ENCODE measurements at regions not wholly inside any gene's neighbourhood (a gene's known extent, or its start where the extent isn't known, plus 50 kb on each side); places are given as distances from the start of the nearest gene placed in this dataset.
"Not testable (repeated sequence)": the region's sequence is repeated elsewhere in the genome, so short reads cannot be mapped to it uniquely, and the experiment has no call there.

DNA sequence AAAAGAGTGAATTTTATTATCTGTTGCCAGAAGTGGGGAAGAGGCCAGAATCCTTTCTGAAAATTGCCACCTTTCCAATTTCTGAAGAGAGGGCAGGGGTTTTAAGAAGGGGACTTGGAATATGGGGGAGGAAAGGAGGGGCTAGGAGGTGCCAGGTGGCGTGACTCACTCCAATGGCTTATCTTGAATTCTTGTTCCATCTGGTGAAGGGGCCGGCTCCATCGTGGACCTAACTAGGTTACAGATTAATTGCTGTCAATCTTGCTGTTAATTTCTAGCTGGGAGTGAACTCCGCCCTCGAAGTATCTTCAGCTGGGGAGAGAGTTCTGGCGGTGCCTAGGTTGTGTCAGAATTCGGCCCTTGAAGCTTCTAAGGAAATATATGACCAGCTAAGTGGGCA, 138.7 kb downstream of the YTHDC2 start:
- no peak for DNase-seq (ENCODE audit: low read depth in 2 of 2)

DNA sequence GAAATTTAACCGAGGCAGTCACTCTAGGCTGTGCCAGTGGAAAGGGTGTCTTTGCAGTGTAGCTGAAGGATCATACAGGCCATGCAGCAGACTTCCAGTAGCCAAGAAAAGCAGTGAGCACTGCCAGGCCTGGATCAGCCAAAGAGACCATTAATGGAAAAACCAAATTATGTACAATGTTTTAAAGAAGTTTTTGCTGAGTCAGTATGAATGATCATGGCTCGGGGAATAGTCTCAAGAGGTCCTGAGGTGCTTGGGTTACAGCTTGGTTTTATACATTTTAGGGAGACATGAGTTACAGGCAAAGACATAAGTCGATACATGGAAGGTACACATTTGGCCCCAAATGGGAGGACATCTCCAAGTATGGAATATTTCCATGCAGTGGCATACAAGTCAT, 141.3 kb downstream of the YTHDC2 start:
- no peak for DNase-seq (ENCODE audit: low read depth in 2 of 2)

- no peak for DNase-seq (ENCODE audit: low read depth in 2 of 2)
Observed at GRCh38 chr5:113660206-113660605, 146.7 kb downstream of the YTHDC2 start.

DNA sequence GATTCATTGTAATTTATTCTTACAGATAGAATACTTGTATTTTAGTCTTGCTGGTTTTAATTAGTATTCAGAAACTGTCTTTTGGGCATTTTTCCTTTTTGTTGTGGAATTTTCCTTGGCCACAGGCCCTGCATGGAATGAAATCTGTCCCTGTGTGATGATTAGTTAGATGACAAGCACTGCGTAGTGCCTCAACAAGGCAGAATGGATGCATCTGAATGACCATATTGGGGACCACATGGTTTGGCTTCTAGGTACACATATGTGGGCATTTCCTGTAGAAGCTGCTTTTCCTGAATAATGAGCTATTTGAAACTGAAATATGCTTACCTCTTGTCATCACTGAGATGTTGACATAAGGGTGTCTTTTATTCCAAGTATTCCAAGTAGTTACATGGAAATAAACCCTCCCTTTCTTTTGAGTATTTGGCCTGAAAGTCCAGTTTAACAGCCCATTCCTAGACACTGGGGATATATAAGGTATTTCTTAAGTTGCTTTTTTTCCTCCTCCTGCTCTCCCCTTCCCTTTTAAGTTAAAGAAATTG, 147.3 kb downstream of the YTHDC2 start:
- DNase-seq (ENCODE audit: low read depth in 2 of 2): no peak

DNA sequence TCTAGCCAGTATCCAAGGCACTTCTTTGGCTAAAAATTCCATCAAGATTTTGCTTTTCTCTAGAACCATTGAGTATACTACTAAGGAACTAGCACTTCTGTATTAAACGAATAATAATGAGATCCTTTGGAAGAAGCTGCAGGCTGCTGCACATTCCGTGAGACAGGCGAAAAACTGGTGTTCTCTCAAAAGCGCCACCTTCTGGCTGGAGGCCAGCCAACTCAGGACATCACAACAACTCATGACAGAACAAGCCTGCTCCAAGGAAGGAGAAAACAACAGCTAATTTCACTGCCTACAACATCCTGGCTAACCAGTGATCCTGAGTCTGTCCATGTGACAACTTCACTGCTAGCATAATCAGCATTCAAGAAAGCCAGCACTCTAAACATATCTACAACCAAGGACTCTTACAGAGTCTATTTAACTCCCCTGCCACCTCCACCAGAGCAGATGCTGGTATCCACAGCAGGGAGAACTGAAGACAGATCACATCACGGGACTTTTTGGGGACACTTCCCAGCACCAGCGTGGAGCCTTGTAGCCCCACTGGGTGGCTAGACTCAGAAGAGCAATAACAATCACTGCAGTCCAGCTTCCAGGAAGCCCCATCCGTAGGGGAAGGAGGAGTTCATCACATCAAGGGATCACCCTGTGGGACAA, 150.5 kb downstream of the YTHDC2 start:
- peak; percentile 16 to 51 for DNase-seq (ENCODE audit: low read depth in 2 of 2)

GRCh38 chr5:113673041-113673440, 159.5 kb downstream of the YTHDC2 start:
- no peak for DNase-seq (ENCODE audit: low read depth in 2 of 2)

DNA sequence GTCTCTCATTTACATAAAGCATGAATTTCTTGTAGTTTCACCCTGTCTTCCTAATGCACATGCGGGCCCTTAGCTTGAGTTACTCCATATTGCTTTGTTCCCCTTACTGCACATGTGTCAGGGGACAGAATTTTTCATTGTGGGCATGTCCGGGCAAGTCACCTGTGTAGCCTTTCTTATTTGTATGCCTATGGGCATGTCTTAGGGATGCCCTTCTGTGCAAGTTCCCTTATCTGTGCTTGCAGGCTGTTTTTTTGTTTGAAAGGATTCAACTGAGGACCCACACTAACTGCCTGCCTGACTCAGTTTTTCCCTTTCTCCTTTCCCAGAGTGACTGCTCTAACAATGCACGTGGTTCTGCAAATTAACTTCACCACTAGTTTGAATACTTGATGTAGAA, 161.7 kb downstream of the YTHDC2 start:
- DNase-seq (ENCODE audit: low read depth in 2 of 2): no peak

- no peak for DNase-seq (ENCODE audit: low read depth in 2 of 2)
Observed at GRCh38 chr5:113678202-113678601, 164.7 kb downstream of the YTHDC2 start.

GRCh38 chr5:113678924-113679575, 165.6 kb downstream of the YTHDC2 start:
- peak; percentile 51 to 58 for DNase-seq (ENCODE audit: low read depth in 2 of 2)

DNA sequence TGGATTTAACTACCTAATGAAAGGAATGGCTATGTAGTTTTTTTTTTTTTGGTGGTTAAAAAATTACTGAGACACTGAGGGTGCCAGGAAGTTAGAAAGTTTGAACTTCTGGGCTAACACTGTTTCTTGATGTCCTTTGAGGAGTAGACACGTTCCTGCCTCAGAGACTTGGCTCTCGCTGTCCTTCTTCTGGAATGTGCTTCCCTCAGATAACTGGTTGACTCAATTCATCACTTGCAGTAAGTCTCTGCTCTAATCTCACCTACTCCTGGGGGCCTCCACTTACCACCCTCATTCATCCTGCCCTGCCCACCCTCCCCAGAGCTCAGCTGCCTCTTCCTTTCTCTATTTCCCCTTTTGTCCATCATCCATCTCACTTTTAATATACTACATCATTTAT, 167.0 kb downstream of the YTHDC2 start:
- no peak for DNase-seq (ENCODE audit: low read depth in 2 of 2)

GRCh38 chr5:113682497-113683136, 169.1 kb downstream of the YTHDC2 start:
- peak; percentile 28 to 45 for DNase-seq (ENCODE audit: low read depth in 2 of 2)

GRCh38 chr5:113683211-113683610, 169.7 kb downstream of the YTHDC2 start:
- no peak for DNase-seq (ENCODE audit: low read depth in 2 of 2)

DNA sequence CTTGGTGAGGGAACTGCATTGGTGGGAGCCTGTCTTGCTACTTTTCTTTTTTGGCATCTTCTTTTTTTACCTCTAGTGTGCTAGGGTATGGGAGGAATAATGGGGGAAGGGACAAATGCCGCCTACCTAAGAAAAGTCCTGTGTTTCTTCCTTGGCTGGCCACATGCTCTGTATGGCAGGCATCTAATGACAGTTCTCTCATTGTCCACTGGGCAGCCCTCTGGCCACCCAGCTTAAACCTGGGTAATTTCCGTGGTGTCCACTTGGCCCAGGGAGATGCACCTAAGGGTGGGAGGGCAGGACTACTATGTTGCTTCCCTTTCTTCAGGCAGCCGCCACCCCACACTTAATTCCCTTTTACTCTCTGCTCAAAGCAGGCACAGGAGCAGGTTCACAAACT, 173.1 kb downstream of the YTHDC2 start:
- DNase-seq (ENCODE audit: low read depth in 2 of 2): no peak

- DNase-seq (ENCODE audit: low read depth in 2 of 2): no peak
Observed at GRCh38 chr5:113689647-113690046, 176.2 kb downstream of the YTHDC2 start.

DNA sequence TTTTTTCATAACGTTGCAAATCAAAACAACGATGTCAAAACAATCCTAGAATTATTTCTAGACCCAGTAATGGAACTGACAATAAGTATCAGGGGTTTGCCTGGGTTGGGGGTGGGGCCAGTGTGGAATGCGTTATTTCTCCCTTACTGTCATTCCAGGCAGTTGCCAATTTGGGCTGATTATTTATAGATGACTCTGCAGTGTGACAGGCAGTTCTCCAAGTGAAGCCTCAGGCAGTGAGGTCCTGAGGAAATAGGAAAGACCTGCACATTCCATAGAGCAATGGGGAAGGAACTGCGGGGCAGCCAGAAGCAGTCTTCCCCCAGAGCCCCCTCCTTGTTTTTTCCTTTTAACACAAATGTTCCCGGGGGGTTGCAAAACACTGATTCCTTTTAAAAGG, 179.0 kb downstream of the YTHDC2 start:
- DNase-seq (ENCODE audit: low read depth in 2 of 2): peak; percentile 47 to 83

DNA sequence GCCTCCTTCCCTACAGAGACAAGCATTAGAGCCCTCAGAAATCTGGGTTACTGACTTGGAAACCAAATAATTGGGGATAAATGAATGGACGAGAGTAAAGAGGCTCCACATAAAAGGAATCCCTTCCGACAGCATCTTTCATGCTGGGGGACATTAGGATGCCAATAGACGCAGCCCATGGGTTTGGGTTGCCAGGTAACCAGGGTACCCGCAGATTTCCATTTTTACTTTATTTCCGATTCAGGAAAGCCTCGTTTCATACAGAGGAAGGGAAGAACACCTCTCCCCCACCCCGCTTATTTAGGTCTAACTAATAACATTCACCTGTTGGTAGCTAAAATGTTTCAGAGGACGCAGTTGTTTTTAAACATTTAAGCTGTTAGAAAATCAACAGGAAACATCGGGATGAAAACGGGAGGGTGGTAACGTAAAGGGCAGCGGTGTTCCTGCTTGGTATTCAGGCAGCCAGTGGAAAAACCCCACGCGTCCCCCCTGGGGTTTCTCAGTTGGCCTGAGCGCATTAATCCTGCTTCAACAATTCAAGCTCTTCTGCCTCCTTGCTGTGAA, 179.5 kb downstream of the YTHDC2 start:
- peak; percentile 57 to 87 for DNase-seq (ENCODE audit: low read depth in 2 of 2)

DNA sequence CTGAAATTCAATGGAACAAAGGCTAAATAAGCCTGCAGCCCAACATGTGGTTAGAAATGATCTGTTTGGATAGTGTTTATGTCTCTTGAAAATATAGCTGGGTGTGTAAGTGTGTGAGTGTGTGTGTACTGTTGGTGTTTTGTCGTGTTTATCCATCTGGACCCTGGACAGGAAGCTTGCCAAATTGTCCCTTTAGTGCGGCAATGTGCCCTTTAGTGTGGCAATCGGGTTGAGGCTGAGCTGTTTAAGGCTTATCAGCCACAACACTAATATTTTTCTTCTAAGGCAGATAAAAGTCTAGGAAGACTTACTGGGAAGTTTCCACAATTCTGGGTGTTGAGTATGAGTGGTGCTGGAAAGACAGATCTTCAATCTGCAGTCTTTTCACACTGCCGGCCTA, 180.2 kb downstream of the YTHDC2 start:
- peak; percentile 9 to 61 for DNase-seq (ENCODE audit: low read depth in 2 of 2)

DNA sequence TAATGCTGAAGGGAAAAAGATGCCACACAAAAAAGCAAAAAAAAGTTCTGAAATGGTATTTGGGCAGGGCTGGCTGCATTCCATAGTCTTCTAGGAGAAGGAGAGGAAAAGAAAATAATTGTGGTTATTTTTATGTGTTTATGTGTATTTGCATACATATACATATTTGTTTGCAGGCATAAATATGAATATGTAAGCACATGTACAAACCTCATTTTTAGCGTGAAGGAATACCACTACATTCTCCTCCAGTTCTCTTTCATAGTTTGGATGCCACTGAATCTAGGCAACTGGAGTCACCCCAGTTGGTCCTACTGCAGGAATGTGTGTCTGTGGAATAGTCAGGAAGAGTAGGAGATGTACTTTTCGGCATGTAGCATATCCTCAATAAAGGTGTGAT, 181.1 kb downstream of the YTHDC2 start:
- DNase-seq (ENCODE audit: low read depth in 2 of 2): no peak

DNA sequence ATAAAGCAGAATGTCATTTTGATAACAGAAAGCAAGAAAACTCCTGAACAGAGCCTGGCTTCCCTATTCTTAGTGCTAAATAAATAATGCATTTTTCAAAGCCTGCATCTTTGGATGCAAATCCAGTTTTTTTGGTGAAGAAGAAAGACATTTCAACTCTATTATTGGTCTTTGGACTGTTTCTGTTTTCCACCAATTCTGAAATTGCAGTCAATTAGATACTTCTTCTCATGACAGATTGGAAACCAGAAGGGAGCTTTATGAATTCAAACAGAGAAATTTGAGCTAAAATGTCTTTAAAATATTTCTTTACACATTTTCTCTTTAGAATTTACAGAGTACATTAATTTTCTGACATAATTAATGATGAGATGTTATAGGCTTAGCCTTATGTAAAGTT, 189.8 kb downstream of the YTHDC2 start:
- no peak for DNase-seq (ENCODE audit: low read depth in 2 of 2)

DNA sequence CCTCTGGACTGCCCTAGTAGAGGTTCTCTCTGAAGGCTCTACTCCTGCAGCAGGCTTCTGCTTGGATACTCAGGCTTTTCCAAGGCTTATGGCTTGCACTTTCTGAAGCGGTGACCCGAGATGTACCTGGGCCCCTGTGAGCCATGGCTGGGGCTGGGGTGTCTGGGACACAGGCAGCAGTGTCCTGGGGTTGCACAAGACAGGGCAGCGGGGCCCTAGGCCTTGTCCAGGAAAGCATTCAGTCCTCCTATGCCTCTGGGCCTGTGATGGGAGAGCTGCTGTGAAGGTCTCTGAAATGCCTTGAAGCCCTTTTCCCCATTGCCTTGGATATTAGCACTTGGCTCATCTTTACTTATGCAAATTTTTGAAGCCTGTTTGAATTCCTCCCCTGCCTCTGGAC, 192.2 kb downstream of the YTHDC2 start:
- DNase-seq (ENCODE audit: low read depth in 2 of 2): no peak

- peak; percentile 16 to 52 for DNase-seq (ENCODE audit: low read depth in 2 of 2)
Observed at GRCh38 chr5:113713051-113713450, 199.6 kb downstream of the YTHDC2 start.

- DNase-seq (ENCODE audit: low read depth in 2 of 2): not testable (repeated sequence)
Observed at GRCh38 chr5:113715921-113716320, 202.4 kb downstream of the YTHDC2 start.

Measured in dermis microvascular lymphatic vessel endothelial cell (primary cell).